ENCODE measurements at regions not wholly inside any gene's neighbourhood (a gene's known extent, or its start where the extent isn't known, plus 50 kb on each side); places are given as distances from the start of the nearest gene placed in this dataset.

DNA sequence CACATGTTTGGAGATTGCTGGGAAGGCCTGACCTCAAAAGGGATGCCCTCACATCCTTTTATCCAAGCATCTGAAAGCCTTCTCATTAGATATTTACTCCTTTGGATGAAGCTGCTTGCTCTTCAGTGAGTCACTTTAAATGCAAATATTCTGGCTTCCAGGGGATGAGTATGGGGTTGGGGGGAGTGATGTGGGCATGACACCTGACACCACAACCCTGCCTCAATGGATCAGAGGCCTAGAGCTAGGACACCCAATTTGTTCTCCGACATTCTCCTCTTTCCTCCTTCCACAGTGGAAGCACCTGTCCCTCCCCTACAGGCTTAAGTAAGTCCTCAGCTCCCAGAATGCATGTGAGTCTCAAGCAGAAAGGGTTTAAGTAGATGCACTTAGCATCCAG is 238.3 kb downstream of the OMA1 start:
- DNase-seq = no peak

DNA sequence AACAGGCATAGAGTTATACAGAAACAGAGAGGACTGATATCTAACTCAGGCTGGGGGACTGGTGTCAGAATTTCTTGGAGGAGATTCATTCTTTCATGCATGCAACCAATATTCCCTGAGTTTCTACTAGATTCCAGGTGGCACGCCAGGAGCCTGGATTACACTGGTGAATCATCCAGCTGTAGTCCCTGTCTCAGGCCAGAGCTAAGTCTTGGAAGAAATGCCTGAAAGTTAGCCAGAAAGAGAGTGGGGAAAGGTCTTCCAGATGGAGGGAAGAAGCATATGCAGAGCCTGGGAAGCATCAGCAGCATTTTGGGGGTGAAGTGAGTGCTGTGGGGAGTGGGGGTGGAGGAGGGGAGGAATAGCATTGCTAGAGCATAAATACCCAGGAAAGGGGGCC is 239.1 kb downstream of the OMA1 start:
- no peak for DNase-seq

DNA sequence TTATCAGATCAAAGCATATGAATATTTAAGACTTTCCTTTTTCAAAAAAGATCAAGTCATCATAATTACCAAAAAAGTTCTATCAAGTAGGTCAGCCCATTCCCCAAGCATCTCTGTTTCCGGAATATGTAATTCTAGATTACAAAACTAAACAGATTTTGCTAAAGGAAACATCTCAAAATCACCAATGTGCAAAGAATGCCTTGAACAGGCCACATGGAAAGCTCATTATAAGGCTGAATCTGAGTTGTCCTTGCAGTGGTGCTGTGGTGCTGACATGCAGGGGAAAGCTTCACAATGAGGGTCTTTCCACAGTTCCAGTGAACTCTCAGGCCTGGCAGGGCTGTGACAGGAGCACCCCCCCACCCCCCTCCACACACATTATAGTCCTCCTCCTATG is 240.9 kb downstream of the OMA1 start:
- no peak for DNase-seq

DNA sequence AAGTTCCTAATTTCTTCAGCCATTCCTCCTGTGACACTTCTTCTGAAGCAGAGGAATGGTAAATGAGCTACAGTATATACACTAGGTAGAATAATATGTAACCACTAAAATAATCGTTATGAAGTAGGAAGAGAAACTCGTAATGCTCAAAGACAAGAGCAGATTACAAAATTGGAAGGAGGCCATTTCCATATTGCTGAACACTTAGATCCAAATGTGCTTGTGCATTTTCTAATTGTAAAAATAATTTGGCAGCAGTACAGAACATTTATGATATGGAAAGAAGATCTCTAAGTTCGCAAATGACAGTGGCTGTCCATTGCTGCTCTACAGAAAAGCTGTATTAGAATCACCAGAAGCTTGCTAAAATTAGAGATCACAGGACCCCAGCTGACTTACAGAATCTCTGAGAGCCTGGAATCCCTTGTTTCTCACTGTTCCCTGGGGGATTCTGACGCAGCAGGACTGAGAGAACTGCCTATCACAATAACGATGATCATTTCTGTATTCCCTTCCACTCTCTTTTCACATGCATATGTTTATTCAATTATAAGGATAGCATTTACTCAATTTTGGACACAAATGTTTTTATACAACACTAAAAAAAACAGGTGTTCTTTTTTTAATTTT is 242.1 kb downstream of the OMA1 start:
- DNase-seq = no peak

DNA sequence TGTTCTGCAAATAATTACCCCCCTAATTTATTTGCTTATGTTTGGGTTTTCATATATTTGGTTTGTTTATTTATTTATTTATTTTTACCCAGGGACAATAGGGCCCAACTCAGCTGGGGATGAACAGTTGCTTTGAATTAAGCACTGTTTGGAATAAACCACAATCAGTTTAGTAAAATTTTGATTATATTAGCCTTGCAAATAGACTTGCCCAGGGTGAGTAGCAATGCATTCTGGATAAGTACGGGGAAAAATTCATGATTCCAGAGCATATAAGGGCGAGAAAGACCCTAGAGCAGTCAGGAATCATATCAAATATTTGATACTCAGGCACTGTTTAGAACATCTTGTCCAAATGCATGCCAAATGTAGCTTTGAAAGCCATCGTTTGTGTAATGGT is 242.7 kb downstream of the OMA1 start:
- DNase-seq = no peak

DNA sequence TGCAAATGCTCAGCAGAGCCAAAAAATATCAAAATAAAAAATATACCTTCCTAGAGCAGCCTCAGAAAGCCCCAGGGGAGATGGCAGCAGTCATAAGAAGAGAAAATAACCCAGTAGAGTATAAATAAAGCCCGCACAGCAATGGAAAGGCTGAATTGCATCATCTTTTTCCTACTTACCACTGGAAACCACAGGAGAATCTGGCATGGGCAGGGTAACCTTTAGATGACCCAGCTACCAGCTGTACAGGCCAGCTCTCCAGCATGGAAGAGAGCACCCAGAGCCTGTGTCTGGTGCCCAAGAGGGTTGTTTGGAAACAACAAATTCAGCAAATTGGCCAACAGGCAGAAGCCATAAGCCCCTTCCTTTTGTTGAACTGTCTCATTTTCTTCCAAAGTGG is 253.1 kb downstream of the OMA1 start:
- no peak for DNase-seq

DNA sequence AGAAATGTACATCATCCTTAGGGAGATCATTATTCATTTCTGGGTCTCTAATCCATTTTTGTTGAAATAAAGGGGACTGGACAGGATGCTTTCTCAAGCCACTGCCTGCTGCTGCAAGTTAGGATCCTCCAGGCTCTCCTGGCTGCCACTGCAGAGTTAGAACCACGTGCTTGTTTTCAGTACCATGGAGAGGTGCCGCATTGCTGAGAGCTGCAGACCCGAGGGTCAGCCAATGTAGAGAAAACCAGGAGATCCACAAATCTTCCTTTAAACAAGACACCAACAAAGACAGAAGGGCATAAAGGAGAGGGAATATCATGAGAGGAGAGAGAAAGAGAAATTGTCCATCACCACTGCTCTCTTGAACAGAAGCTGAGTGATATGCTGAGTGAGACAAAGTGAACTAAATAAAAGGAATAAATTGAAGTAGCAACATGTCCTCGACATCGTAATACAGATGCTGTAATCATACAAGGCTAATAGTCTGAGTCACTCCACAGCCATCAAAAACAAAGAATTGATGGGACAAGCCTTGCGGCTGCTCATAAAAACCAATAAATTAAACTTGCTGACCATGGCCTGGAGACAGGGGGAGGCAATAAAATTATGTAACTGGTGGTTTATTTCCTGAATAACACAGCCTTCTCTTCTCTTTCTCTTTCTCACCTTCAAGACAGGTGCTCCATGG is 255.7 kb downstream of the OMA1 start:
- DNase-seq = peak in 1 of 5 experiments; percentile 7

DNA sequence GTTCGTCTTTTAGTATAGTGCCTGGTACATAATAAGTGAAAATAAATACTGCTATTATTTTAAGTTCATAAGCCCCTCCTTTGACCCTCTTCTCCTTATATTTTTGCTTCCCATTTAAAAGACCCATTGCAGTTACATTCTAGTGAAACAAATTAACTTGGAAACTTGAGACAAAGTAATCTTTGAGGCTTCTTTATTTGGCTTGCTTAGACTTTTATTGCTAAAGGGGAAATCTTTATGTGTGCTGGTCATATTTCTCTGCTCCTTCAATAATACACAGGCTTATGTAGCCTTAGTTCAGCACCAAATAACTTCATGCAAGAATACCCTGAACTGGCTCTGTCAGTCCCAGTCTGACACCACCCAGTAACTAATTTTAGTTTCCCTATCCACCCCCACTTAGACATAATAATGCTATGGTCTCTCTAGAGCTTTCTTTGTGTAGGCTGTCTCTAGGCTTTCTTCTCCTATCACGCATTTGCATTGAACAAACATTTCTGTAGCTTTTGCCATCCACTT is 257.8 kb downstream of the OMA1 start:
- no peak for DNase-seq

DNA sequence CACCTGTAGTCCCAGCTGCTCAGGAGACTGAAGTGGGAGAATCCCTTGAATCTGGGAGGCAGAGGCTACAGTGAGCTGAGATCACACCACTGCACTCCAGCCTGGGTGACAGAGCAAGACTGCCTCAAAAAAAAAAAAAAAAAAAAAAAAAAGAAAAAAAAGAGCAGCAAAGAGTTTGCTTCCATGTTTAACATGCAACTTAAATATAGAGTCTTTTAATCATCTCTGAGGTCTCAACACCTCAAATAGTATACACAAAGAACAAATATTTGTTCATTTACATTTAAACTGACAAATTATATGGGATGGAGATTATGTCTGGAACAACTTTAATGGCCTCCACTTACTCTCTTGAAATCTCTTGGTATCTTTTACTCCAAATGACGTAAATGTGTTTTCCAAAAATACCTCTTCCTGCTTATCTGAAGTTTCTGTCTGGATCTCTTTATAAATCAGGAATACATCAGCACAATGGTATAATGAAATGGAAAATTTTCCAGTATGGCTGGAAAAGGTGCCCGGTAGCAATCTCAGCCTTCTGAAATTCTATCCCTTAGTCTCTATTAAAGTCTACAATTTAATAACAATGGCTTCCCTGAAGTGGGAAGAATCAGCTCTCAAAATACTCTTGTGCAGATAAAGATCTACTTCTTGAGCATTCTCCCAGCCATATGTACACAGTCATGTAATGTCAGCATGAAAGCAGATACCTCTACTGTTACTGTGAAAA is 258.5 kb downstream of the OMA1 start:
- DNase-seq = no peak

DNA sequence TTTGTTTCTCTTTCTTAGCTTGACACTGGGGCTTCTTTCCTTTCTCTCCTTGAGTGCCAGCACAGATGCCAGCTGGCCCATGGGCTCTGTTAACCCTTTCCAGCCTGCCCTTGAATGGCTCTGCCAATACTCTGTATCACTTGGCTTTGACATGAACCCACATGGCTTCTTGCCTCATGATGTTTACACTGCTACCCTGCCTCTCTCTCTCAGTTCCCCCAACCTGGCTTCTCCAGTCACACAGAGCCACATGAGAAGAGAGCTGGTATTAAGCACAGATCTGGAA is 262.4 kb downstream of the OMA1 start:
- no peak for DNase-seq

DNA sequence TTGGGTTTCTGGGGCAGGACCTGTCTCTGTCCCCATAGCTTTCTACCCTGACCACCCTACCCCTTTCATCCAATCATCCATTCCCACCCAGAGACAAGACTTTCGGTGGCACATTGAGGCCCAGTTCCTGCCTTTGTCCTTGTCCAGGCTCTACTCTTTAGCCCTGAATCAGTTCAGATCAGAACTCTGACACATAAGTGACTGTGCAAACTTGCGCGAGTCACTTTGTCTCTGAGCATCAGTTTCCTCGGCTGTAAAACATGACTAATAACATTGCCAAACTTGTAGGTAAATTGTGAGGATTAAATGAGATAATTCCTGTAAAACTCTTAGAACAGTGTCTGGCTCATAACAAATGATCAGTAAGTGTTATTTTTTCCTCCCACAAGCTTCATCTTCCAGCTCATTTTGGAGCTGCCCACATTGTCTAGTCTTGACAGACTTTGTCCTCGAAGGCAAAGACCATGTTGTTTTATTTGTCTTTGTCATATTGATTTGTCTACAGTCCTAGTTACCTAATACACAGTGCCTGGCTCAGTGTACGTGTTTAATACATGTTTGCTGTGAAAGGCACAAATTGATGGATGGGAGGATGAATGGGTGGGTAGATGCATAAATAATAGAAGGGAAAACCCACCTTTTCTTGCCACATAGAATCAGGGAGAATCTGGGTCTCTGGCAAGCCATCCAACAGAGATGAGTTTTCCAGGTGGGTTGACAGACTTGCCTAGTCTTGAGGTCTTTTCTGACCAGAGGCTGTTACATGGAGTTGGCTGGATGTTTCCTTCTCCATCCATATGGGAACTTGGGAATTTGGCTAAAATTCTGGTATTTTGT is 262.9 kb downstream of the OMA1 start:
- DNase-seq = no peak

DNA sequence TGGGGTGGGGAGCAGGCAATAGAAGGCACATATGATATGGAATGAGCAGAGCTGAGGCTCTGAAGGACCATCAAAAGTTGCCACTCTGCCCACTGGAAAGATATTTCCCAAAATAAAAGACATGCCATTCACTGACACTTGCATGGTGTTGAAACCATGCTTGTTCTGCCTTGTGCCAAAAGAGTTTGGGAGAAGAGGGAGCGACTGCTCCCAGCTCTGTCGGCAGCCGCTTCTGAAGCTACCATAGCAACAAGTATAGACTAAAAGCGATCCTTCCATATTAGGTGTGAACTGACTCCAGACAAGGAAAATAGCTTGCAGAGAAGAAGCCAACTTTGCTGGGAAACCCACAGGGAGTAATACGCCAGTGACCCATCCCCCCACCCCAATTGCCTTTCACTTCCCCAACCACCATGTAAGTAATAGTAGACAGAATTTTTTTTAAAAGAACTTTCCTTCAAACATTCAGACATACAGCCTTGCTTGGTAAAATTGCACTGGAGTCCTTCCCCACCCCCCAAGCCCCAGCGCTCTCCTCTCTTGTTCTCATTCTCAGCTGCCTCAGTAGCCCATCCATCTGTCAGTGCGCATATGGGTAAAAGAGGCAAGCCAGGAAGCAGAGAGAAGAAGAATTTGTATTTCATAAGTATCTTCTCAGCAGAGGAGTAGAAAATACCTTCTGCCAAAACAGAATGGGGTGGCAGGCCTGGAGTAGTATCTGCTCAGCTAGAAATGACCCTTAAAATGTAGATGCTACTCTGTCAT is 263.7 kb downstream of the OMA1 start:
- DNase-seq = no peak

DNA sequence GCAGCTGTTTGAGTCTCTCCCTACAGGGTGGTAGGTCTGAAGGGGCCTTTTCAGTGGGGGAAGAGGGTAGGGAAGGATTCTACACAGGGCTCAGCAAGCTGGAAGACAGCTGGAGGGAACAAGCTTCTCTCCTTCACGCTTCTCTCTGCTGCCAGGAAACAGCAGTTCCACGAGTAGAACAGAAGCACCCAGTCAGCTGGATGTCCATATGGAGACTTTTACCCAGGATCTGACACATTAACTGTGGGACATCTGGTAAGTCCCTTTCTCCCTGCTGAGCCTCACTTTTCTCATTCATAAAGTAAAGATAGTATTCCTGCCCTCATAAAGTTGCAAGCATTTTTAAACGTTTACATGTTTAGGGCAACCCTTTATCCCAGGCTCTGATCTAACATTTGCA is 280.3 kb downstream of the OMA1 start:
- no peak for DNase-seq

DNA sequence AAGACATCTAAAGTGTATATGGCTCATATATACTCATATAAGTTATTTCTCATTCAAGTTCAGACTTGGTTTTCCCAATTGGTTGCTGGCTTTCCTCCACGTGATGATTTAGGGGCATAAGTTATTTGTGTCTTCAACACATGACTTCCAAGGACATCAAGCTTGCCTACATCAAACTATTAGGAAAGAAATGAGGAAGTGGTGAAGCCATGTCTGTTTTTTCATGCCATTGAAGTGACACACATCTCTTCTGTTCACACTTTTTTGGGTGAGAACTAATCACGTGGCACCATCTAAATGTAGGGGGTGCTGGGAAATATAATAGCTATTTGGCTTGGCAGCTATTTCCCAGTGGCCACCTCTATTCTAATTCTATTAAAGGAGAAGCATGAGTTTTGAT is 282.1 kb downstream of the OMA1 start:
- DNase-seq = no peak

DNA sequence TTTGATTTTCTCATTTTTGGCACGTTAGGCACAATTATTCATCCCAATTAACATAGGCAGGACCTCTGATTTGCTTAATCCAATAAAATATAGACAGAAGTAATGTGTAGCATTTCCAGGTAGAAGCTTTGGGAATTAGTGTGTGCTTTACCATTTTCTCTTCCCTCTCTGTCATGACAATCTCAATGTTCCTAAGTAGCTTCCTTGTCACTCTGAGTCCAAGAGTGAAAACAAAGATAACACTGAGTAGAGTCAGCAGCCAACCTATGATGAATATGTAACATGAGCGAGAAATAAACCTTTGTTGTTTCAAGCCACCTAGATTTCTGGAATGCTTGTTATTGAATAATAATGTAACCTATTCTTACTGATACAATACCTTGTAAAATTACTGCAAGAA is 283.8 kb downstream of the OMA1 start:
- DNase-seq = no peak

DNA sequence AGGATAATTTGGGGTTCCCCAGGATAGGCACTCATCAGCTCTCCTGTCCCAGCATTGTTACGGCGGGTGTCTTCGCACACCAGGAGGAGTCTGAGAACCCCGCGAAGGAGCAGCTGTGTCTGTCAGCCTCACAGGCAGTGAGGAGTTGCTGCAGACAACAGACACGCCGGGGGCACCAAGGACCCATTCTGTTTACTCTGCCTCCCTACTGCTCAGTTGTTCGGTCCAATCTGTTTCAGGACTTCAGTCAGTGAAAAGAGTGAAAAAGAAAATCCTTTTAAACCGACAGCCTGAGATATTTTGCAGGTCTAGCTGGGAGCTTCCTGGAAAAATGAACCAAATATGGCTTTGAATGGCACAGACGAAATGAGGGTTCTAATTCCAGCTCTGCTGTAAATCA is 288.4 kb downstream of the OMA1 start:
- DNase-seq = no peak

DNA sequence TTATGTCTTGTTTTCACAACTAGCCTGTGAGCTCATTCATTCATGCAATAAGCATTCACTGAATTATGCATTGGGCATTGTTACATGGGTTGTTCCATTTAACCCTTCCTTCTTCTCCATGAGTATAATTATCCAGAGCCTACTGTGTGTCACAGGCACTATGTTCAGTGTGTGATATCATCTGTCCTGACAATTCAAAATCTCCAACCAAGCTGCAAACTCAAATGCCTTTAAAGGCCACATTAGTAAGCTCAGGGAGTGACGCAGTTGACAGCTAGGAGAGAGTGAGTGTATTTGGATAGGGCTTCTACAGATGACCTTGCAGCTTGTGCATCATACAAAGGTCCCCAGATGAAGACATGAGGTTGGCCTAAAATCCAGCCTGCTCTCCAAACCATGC is 289.5 kb downstream of the OMA1 start:
- no peak for DNase-seq

DNA sequence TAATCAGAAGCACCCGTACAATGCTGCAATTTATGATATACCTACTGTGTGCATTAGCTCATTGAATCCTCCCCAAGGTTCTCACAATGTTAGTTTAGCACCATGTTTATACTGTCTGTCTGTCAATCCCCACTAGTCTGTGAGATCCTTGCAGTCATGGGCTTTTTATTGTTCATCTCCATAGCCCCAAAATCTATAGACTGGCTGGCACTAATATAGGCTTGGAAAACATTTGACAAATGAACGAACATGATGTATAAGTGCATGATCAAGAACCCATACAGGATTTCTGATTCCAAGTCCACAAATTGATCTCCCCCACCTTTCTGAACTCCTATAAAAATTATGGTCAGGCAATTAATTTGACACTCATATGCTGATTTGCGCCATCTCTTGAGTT is 290.0 kb downstream of the OMA1 start:
- DNase-seq = no peak

DNA sequence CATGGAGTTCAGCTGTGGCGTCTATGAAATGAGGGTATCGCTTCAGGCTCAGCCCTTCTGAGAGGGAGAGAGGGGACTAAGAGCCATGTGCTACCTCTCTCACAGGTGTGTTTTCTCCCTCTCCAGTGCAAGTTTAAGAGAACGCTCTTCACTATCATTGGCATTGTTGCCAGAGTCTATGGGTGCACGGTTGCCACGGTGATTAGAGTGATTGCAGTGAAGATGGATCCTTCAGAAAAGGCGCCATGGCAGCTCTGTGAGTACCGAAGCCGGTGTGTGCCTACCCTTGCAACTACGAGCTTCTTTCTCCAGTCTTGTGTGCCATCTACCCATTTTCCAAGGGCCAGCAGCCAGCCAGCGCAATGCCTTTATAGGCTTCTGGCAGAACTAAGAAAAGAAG is 290.5 kb downstream of the OMA1 start:
- no peak for DNase-seq

DNA sequence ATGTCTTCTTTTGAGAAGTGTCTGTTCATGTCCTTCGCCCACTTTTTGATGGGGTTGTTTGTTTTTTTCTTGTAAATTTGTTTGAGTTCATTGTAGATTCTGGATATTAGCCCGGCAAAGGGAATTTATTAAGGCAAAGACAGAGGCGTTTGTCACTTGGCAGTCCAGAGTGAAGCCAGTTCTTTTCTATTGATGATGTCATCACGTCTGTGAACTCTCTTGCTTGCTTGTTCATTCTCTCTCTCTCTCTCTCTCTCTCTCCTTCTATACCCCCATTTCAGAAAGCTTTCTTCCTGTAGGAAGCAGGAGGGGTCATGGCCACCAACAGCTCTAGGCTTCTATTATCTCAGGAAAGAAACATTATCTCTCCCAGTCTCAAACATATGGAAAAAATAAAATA is 291.3 kb downstream of the OMA1 start:
- DNase-seq = no peak

DNA sequence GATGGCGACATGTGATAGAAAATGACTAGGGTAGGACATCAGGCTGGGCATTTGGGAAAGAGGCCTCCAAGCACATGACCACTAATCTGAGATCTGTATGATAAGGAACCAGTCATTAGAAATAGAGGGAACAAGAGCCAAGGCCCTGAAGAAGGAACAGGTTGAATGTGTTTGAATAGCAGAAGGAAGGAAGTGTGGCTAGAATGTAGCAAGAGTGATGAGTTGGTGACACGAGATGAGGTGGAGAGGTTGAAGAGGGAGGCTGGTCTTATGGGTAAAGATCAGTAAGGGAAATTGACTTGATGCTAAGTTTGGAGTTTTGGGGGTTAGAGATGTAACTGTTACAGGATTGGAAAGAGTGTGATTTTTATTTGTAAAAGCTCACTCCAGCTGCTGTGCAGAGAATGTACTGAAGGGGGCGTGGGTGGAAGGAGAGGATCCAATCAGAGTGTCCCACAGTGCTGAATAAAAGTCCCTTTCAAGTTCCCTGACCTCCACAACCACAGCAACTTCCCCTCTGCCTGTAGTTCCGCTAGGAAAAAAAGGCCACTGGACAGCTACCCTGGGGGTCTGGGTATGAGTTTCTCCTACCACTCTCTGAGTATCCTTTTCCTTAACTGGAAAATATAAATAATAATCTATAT is 295.0 kb downstream of the OMA1 start:
- DNase-seq = no peak

DNA sequence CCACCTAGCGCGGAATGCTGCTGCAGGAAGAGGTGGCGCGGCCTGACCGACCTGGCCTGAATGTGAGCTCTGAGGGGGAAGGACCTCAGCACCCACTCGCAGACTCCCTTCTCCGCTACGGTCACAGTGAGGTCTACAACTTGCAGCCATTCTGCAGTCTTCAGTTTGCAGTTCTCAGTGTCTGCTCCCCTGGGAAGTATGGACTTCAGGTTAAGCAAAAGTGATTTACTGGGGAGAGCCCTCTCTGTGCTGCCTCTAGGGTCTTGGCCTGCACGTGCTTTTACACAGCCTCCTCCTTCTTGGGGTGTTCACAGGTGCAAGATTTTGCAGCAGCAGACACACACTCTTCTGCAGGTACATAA is 296.0 kb downstream of the OMA1 start:
- DNase-seq = no peak

All from T-helper 2 cell (primary cell).